ENCODE measurements at regions not wholly inside any gene's neighbourhood (a gene's known extent, or its start where the extent isn't known, plus 50 kb on each side); places are given as distances from the start of the nearest gene placed in this dataset.

- DNase-seq (ENCODE audit: insufficient read length, low spot score) (no peak), FAIRE-seq (no peak)
- TF ChIP-seq POLR2A (IDR thresholded peaks at IDR 0.05; ENCODE audit: low read depth, low read length), result no peak
Measured at GRCh38 chr6:124877468-124877867, 84.8 kb upstream of the RNF217 start.

- TF ChIP-seq POLR2A (IDR thresholded peaks at IDR 0.05; ENCODE audit: low read depth, low read length), result no peak
- no peak for DNase-seq (ENCODE audit: insufficient read length, low spot score)
- no peak for FAIRE-seq
Measured at GRCh38 chr6:124879110-124879991, 82.9 kb upstream of the RNF217 start.

GRCh38 chr6:124879992-124880355, 82.3 kb upstream of the RNF217 start:
- no peak for FAIRE-seq
- no peak for TF ChIP-seq POLR2A (IDR thresholded peaks at IDR 0.05; ENCODE audit: low read depth, low read length)
- DNase-seq (ENCODE audit: insufficient read length, low spot score), result no peak

GRCh38 chr6:124881898-124882578, 80.2 kb upstream of the RNF217 start:
- no peak for DNase-seq (ENCODE audit: insufficient read length, low spot score)
- TF ChIP-seq POLR2A (IDR thresholded peaks at IDR 0.05; ENCODE audit: low read depth, low read length), result no peak
- peak; percentile 43 for FAIRE-seq

DNA sequence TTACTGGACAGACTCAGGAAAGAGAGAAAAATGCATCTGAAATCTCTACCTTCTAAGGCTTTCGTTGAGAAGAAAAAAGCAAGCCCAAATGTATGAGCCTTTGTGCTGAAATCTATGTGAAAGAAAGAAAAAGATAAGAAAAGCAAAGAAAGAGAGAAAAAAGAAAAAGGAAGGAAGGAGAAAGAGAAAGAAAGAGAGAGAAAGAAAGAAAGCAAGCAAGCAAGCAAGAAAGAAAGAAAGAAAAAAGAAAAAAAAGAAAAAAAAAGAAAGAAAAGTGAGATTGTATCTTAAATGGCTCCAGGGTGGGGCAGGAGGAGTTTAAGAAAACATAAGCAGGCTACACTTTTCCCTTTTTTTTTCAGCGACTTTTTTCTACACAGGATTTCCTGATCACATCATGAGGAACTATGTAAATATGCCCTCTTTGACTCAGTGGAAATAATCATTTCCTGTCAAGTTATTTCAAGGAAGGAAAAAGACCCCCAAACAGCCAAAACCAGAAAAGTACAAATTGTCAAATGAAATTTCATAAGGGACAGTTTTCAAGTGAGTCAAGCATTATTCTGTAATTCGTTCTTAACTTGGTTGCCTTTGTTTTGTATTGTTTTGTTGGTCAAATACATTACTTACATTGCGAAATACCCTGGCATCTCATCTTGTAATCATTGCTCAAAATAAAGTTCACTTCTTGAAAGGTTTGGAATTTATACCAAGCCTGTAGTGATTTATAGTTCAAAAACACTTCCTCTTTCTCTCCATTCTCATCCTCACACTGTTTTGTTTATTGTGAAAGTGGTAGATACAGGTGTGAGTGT, 79.5 kb upstream of the RNF217 start:
- TF ChIP-seq POLR2A (IDR thresholded peaks at IDR 0.05; ENCODE audit: low read depth, low read length), result no peak
- FAIRE-seq (peak; percentile 30), DNase-seq (ENCODE audit: insufficient read length, low spot score) (no peak)

DNA sequence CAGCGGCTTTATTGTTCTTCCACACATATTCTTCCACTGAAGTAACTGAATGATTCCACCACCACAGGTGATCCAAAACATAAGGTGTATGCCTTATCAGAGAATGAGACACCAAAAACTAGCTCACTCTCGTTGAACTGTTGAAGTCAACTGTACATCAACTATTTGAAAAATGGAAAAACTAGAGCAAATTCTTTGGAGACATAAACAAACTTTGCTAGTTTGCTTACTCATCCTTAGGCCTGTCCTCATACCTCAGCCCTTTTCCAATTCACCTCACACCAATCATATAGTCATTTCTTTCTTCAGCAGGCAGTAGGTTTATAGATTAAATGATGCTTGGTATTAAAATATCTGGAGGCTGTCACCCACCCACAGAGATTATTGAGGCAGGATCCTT, 77.1 kb upstream of the RNF217 start:
- DNase-seq (ENCODE audit: insufficient read length, low spot score), result no peak
- no peak for TF ChIP-seq POLR2A (IDR thresholded peaks at IDR 0.05; ENCODE audit: low read depth, low read length)
- FAIRE-seq, result no peak

GRCh38 chr6:124887872-124888580, 74.2 kb upstream of the RNF217 start:
- FAIRE-seq (no peak), DNase-seq (ENCODE audit: insufficient read length, low spot score) (no peak)
- no peak for TF ChIP-seq POLR2A (IDR thresholded peaks at IDR 0.05; ENCODE audit: low read depth, low read length)

- DNase-seq (ENCODE audit: insufficient read length, low spot score) (no peak), FAIRE-seq (no peak)
- TF ChIP-seq POLR2A (IDR thresholded peaks at IDR 0.05; ENCODE audit: low read depth, low read length), result no peak
Measured at GRCh38 chr6:124888581-124889371, 73.5 kb upstream of the RNF217 start.

GRCh38 chr6:124901084-124901483, 61.2 kb upstream of the RNF217 start:
- no peak for TF ChIP-seq POLR2A (IDR thresholded peaks at IDR 0.05; ENCODE audit: low read depth, low read length)
- DNase-seq (ENCODE audit: insufficient read length, low spot score) (no peak), FAIRE-seq (no peak)

GRCh38 chr6:124903797-124904196, 58.4 kb upstream of the RNF217 start:
- DNase-seq (ENCODE audit: insufficient read length, low spot score) (no peak), FAIRE-seq (no peak)
- TF ChIP-seq POLR2A (IDR thresholded peaks at IDR 0.05; ENCODE audit: low read depth, low read length), result no peak

- FAIRE-seq, result no peak
- DNase-seq (ENCODE audit: insufficient read length, low spot score), result no peak
- no peak for TF ChIP-seq POLR2A (IDR thresholded peaks at IDR 0.05; ENCODE audit: low read depth, low read length)
Measured at GRCh38 chr6:124907596-124907995, 54.6 kb upstream of the RNF217 start.

Measured in H54 (cell line).